SK-N-SH treated with all-trans-retinoic acid at 6 μM for 48 hours (cell line): ENCODE measurements at regions not wholly inside any gene's neighbourhood (a gene's known extent, or its start where the extent isn't known, plus 50 kb on each side); places are given as distances from the start of the nearest gene placed in this dataset.
"Not testable (repeated sequence)": the region's sequence is repeated elsewhere in the genome, so short reads cannot be mapped to it uniquely, and the experiment has no call there.

Experiments used
- ATAC-seq: fragments of 200-7000 bp; cut with Tn5 transposase; 3 replicates; pipeline ENCODE4 v1.9.1; 2020; ENCODE audit warnings: mild to moderate bottlenecking, moderate library complexity
- ARNTL ChIP-seq: fragments of 450-650 bp; formaldehyde crosslinking; IDR thresholded peaks from 2 replicates; pipeline ENCODE4 v1.5.0; 2020; ENCODE audit warnings: low read depth, mild to moderate bottlenecking, moderate library complexity, borderline replicate concordance
- BACH2 ChIP-seq: fragments of 250-450 bp; sonication (Bioruptor Pico); IDR thresholded peaks from 2 replicates; pipeline ENCODE4 v1.9.0; 2021; ENCODE audit warnings: mild to moderate bottlenecking, borderline replicate concordance
- CSDC2 ChIP-seq: fragments of 250-450 bp; sonication (Bioruptor Pico); IDR thresholded peaks from 2 replicates; pipeline ENCODE4 v1.5.0; 2020; ENCODE audit warnings: mild to moderate bottlenecking, moderate library complexity
- CSRNP3 ChIP-seq: fragments of 250-450 bp; sonication (Bioruptor Pico); IDR thresholded peaks from 2 replicates; pipeline ENCODE4 v1.5.1; 2021; ENCODE audit warnings: mild to moderate bottlenecking, moderate library complexity
- GLIS3 ChIP-seq: fragments of 250-450 bp; sonication (Bioruptor Pico); IDR thresholded peaks from 2 replicates; pipeline ENCODE4 v1.5.0; 2020; ENCODE audit warnings: mild to moderate bottlenecking, moderate library complexity
- ISL1 ChIP-seq: fragments of 250-450 bp; sonication (Bioruptor Pico); IDR thresholded peaks from 2 replicates; pipeline ENCODE4 v2.1.2; 2022; ENCODE audit warnings: mild to moderate bottlenecking, moderate library complexity
- OSR1 ChIP-seq: fragments of 250-450 bp; sonication (Bioruptor Pico); IDR thresholded peaks from 2 replicates; pipeline ENCODE4 v1.8.0; 2022; ENCODE audit warnings: moderate library complexity, mild to moderate bottlenecking, inconsistent platforms
- PPARA ChIP-seq: fragments of 250-450 bp; sonication (Bioruptor Pico); IDR thresholded peaks from 2 replicates; pipeline ENCODE4 v1.5.0; 2020; ENCODE audit warnings: mild to moderate bottlenecking, borderline replicate concordance
- RARB ChIP-seq: fragments of 250-450 bp; sonication (Bioruptor Pico); IDR thresholded peaks from 2 replicates; pipeline ENCODE4 v1.8.0; 2021; ENCODE audit warnings: mild to moderate bottlenecking, moderate library complexity
- SNAI2 ChIP-seq: fragments of 250-450 bp; sonication (Bioruptor Pico); IDR thresholded peaks from 2 replicates; pipeline ENCODE4 v1.5.0; 2020; ENCODE audit warnings: mild to moderate bottlenecking, moderate library complexity
- TCF4 ChIP-seq: fragments of 250-450 bp; sonication (Bioruptor Pico); IDR thresholded peaks from 2 replicates; pipeline ENCODE4 v1.8.0; 2021; ENCODE audit warnings: mild to moderate bottlenecking, moderate library complexity, borderline replicate concordance
- ZC3H10 ChIP-seq: fragments of 250-450 bp; sonication (Bioruptor Pico); IDR thresholded peaks from 2 replicates; pipeline ENCODE4 v1.5.1; 2021; ENCODE audit warnings: mild to moderate bottlenecking, moderate library complexity
- ZFP3 ChIP-seq: fragments of 250-450 bp; sonication (Bioruptor Pico); IDR thresholded peaks from 2 replicates; pipeline ENCODE4 v1.5.0; 2020; ENCODE audit warnings: mild to moderate bottlenecking, moderate library complexity
- ZFP30 ChIP-seq: fragments of 450-650 bp; formaldehyde crosslinking; IDR thresholded peaks from 2 replicates; pipeline ENCODE4 v1.5.0; 2022; ENCODE audit warnings: mild to moderate bottlenecking, moderate library complexity
- ZNF565 ChIP-seq: fragments of 450-650 bp; formaldehyde crosslinking; conservative IDR thresholded peaks from 2 replicates; pipeline ENCODE4 v1.5.0; 2020; ENCODE audit warnings: low read depth, mild to moderate bottlenecking, moderate library complexity
- ZNF70 ChIP-seq: fragments of 450-650 bp; formaldehyde crosslinking; IDR thresholded peaks from 2 replicates; pipeline ENCODE4 v1.5.0; 2020; ENCODE audit warnings: mild to moderate bottlenecking, moderate library complexity
- ZNF8 ChIP-seq: fragments of 450-650 bp; formaldehyde crosslinking; IDR thresholded peaks from 2 replicates; pipeline ENCODE4 v1.5.0; 2020; ENCODE audit warnings: mild to moderate bottlenecking, moderate library complexity
- TF ChIP-seq, protein P1 (sequence below): fragments of 250-450 bp; sonication (Bioruptor Pico); IDR thresholded peaks from 2 replicates; pipeline ENCODE4 v1.8.0; 2021; ENCODE audit warnings: low read depth, mild to moderate bottlenecking, moderate library complexity, borderline replicate concordance

DNA sequence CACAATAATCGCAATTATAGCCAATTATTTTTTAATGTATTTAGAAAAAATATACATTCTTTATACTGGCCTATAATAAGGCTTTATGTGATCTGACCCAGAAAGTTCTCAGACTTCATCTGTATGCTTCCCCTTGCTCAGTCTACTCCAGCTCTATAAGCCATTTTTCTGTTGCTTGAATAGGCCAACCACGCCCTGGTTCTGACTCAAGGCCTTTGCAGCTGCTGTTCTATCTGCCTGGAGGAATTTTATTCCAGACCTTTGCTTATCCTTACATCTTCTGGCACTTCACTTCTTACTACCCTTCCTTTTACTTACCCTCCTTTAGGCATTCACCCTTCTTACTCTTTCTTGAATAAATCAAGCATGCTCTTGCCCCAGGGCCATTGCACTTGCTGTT is 54.9 kb upstream of the PDE3B start:
- ATAC-seq: no peak
- TF ChIP-seq ISL1 (no peak), ZFP30 (no peak), ARNTL (CRISPR knock-in tag) (no peak)
- TF ChIP-seq, all 23 proteins: peak for 0

DNA sequence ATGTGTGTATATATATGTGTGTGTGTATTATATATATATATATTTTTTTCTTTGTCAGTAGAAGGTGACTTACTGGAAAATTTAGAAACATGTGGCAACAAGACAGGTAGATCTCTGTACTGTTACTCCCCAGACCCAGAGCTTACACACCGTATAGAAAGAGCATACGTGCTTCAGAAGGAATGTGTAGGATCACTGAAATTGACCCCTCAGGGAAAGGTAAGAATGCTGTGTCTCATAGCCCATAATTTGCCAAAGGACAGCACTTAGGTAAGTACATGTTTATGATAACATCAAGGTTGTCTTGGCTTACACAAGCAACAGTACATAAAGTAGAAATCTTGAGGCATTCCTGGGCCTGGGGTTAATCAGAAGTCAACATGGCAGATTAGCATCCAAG is 54.2 kb upstream of the PDE3B start:
- ATAC-seq: no peak
- TF ChIP-seq SNAI2 (CRISPR knock-in tag) (no peak), ZNF565 (CRISPR knock-in tag) (no peak), OSR1 (CRISPR knock-in tag) (no peak), ZNF8 (no peak), ZNF70 (CRISPR knock-in tag) (no peak), TCF4 (CRISPR knock-in tag) (no peak), ZFP3 (CRISPR knock-in tag) (no peak), RARB (no peak), ZC3H10 (CRISPR knock-in tag) (no peak), ZFP30 (no peak), BACH2 (no peak), CSDC2 (CRISPR knock-in tag) (no peak), PPARA (CRISPR knock-in tag) (no peak), GLIS3 (CRISPR knock-in tag) (no peak)
- TF ChIP-seq, protein P1, sequence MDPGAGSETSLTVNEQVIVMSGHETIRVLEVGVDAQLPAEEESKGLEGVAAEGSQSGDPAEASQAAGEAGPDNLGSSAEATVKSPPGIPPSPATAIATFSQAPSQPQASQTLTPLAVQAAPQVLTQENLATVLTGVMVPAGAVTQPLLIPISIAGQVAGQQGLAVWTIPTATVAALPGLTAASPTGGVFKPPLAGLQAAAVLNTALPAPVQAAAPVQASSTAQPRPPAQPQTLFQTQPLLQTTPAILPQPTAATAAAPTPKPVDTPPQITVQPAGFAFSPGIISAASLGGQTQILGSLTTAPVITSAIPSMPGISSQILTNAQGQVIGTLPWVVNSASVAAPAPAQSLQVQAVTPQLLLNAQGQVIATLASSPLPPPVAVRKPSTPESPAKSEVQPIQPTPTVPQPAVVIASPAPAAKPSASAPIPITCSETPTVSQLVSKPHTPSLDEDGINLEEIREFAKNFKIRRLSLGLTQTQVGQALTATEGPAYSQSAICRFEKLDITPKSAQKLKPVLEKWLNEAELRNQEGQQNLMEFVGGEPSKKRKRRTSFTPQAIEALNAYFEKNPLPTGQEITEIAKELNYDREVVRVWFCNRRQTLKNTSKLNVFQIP (CRISPR knock-in tag): no peak

DNA sequence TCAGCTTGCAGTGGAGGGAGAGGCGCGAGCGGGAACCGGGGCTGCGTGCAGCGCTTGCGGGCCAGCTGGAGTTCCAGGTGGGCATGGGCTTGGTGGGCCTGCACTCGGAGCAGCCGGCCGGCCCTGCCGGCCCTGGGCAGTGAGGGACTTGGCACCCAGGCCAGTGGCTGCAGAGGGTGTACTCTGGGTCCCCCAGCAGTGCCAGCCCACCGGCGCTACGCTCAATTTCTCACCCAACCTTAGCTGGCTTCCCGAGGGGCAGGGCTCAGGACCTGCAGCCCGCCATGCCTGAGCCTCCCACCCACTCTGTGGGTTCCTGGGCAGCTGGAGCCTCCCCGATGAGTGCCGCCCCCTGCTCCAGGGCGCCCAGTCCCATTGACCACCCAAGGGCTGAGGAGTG is 52.6 kb upstream of the PDE3B start:
- ATAC-seq: not testable (repeated sequence)

- TF ChIP-seq ISL1 (no peak), TCF4 (CRISPR knock-in tag) (no peak), CSRNP3 (no peak), ZFP3 (CRISPR knock-in tag) (no peak)
- TF ChIP-seq, all 23 proteins: peak for 0
- ATAC-seq: no peak
Observed at GRCh38 chr11:14593671-14594070, 49.9 kb upstream of the PDE3B start.
